ENCODE measurements at regions not wholly inside any gene's neighbourhood (a gene's known extent, or its start where the extent isn't known, plus 50 kb on each side); places are given as distances from the start of the nearest gene placed in this dataset.
"Not testable (repeated sequence)": the region's sequence is repeated elsewhere in the genome, so short reads cannot be mapped to it uniquely, and the experiment has no call there.

DNA sequence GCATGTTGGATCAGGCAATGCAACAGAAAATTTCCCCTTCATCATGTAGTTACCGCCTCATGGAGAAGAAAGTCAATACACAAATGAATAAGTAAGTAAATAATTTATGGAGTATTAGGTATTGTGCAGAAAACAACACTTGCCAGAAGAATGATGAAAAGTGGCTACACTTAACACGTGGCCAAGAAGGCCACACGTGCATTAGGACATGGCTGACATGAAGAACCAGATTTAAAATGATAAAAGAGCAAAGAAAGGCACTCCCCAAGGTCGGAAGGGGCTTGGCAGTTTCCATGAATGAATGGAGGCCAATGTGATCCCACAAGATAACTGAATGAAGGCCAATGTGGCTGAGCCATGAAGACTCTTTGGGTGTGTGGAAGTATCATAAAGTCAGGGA is 447.2 kb downstream of the DOK5 start:
- DNase-seq (ENCODE audit: low spot score), result no peak
- in situ Hi-C loops (cut with MboI; ENCODE audit: low pct_unique_long_range_greater_than_20kb, low sequenced_read_pairs, unreplicated experiment), result no loop called here
- TF ChIP-seq, protein P1, sequence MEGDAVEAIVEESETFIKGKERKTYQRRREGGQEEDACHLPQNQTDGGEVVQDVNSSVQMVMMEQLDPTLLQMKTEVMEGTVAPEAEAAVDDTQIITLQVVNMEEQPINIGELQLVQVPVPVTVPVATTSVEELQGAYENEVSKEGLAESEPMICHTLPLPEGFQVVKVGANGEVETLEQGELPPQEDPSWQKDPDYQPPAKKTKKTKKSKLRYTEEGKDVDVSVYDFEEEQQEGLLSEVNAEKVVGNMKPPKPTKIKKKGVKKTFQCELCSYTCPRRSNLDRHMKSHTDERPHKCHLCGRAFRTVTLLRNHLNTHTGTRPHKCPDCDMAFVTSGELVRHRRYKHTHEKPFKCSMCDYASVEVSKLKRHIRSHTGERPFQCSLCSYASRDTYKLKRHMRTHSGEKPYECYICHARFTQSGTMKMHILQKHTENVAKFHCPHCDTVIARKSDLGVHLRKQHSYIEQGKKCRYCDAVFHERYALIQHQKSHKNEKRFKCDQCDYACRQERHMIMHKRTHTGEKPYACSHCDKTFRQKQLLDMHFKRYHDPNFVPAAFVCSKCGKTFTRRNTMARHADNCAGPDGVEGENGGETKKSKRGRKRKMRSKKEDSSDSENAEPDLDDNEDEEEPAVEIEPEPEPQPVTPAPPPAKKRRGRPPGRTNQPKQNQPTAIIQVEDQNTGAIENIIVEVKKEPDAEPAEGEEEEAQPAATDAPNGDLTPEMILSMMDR (IDR thresholded peaks at IDR 0.05; ENCODE audit: extremely low read depth, insufficient read depth, missing control alignments), result no peak

DNA sequence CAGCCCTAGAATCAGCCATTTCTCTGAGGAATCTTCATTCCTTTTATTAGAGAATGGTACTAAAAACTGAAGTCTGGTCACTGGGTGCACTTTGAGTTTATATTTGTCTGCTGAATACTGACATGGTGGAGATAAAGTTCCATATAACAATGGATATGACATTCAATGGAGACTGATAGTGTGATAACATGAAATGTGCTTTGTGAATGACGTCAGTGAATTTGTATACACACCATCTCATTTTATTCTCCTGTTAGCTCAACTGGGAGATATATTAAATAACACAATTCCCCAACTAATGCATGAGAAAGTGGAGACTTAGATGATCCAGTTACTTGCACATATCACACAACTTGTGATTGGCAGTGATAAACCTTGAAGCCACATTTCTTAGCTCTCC is 446.7 kb downstream of the DOK5 start:
- in situ Hi-C loops (cut with MboI; ENCODE audit: low pct_unique_long_range_greater_than_20kb, low sequenced_read_pairs, unreplicated experiment), result no loop called here
- no peak for DNase-seq (ENCODE audit: low spot score)
- TF ChIP-seq, protein P1 (IDR thresholded peaks at IDR 0.05; ENCODE audit: extremely low read depth, insufficient read depth, missing control alignments), result no peak

DNA sequence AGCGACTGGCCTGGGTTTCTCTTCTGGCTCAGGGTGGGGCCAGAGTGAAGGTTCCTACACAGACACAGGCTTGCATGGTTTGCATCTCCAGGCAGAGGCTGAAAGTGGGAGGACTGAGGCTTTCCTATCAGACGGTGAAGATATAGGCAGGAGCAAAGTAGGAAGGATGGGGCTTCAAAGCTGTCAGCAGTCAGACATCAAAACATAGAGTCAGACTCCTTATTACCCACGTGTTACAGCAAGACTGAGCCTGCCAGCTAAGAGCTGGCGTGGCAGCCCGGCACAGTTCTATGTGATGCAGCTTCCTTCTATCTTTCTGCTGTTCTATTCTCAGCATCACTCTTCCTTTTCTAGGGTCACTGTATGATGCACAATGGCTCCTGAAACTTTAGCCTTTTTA is 445.1 kb downstream of the DOK5 start:
- TF ChIP-seq, protein P1 (IDR thresholded peaks at IDR 0.05; ENCODE audit: extremely low read depth, insufficient read depth, missing control alignments), result no peak
- DNase-seq (ENCODE audit: low spot score), result no peak
- in situ Hi-C loops (cut with MboI; ENCODE audit: low pct_unique_long_range_greater_than_20kb, low sequenced_read_pairs, unreplicated experiment), result no loop called here

DNA sequence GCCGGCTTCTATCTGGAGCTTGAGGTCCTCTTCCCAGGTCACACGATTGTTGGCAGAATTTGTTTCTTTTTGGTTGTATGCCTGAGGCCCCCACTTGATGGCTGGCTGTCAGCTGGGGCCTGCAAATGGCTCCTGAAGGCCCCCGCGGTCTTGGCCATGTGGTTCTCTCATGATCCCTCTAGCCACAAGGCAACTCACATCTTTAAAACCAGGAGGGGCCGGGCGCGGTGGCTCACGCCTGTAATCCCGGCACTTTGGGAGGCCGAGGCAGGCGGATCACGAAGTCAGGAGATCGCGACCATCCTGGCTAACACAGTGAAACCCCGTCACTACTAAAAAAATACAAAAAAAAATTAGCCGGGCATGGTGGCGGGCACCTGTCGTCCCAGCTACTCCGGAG is 443.6 kb downstream of the DOK5 start:
- DNase-seq (ENCODE audit: low spot score); in situ Hi-C loops (cut with MboI; ENCODE audit: low pct_unique_long_range_greater_than_20kb, low sequenced_read_pairs, unreplicated experiment): not testable (repeated sequence)

DNA sequence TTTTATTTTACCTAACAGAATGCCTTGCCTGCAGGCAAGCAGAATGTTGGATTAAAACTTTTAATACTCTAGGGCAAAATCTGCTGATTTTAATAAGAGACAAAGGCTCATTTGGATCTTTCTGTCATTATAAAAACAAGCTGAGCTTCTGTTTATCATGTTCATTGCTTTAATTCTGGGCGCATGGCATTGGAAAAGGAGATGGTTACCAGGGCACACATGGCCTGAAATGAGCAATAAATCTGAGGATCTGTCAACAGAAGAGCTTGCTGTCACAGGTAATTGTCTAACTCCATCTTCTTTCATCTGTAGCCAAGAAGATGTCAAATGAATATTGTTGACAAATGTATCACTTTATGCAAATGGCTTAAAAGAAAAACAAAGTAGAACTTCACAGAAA is 439.6 kb downstream of the DOK5 start:
- TF ChIP-seq, protein P1 (IDR thresholded peaks at IDR 0.05; ENCODE audit: extremely low read depth, insufficient read depth, missing control alignments), result no peak
- no peak for DNase-seq (ENCODE audit: low spot score)
- in situ Hi-C loops (cut with MboI; ENCODE audit: low pct_unique_long_range_greater_than_20kb, low sequenced_read_pairs, unreplicated experiment), result no loop called here

DNA sequence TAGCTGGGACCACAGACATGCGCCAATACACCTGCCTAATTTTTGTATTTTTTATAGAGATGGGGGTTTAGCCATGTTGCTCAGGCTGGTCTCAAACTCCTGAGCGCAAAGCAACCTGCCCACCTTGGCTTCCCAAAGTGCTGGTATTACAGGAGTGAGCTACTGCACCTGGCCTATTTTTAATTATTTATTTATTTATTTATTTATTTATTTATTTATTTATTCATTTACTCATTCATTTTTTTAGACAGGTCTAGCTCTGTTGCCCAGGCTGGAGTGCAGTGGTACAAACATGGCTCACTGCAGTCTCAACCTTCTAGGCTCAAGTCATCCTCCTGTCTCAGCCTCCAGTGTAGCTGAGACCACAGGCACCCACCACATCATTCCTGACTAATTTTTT is 434.3 kb downstream of the DOK5 start:
- in situ Hi-C loops (cut with MboI; ENCODE audit: low pct_unique_long_range_greater_than_20kb, low sequenced_read_pairs, unreplicated experiment), result no loop called here
- TF ChIP-seq, protein P1 (IDR thresholded peaks at IDR 0.05; ENCODE audit: extremely low read depth, insufficient read depth, missing control alignments), result no peak

DNA sequence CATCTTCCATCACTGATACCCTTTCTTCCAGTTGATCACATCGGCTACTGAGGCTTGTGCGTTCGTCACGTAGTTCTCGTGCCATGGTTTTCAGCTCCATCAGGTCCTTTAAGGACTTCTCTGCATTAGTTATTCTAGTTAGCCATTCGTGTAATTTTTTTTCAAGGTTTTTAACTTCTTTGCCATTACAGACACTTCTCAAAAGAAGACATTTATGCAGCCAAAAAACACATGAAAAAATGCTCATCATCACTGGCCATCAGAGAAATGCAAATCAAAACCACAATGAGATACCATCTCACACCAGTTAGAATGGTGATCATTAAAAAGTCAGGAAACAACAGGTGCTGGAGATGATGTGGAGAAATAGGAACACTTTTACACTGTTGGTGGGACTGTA is 430.7 kb downstream of the DOK5 start:
- DNase-seq (ENCODE audit: low spot score); in situ Hi-C loops (cut with MboI; ENCODE audit: low pct_unique_long_range_greater_than_20kb, low sequenced_read_pairs, unreplicated experiment): not testable (repeated sequence)

More for the DNA sequence above, 434.3 kb downstream of the DOK5 start:
- no peak for DNase-seq (ENCODE audit: low spot score)

DNA sequence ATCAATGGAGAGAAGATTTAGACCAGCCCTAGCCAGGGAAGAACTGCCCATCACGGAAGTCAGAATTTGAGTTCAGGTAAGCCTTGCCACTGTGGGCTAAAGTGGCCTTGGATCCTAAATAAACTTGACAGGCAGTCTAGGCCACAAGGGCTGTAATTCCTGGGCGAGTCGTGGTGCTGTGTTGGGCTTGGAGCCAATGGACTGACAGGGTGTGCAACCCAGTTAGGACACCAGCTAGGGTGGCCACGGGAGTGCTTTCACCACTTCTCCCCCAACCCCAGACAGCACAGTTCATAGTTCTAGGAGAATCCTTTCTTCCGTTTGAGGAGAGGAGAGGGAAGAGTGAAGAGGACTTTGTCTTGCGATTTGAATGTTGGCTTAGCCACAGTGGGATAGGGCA is 422.4 kb downstream of the DOK5 start:
- TF ChIP-seq, protein P1 (IDR thresholded peaks at IDR 0.05; ENCODE audit: extremely low read depth, insufficient read depth, missing control alignments), result no peak
- in situ Hi-C loops (cut with MboI; ENCODE audit: low pct_unique_long_range_greater_than_20kb, low sequenced_read_pairs, unreplicated experiment), result no loop called here
- no peak for DNase-seq (ENCODE audit: low spot score)

Data from GM13977 (cell line).